B cell (primary cell): ENCODE measurements at regions not wholly inside any gene's neighbourhood (a gene's known extent, or its start where the extent isn't known, plus 50 kb on each side); places are given as distances from the start of the nearest gene placed in this dataset.

Source experiments
- EZH2 ChIP-seq: IDR thresholded peaks from 2 replicates; pipeline ENCODE4 v1.6.1; 2012; ENCODE audit warnings: borderline replicate concordance, low read depth, mild to moderate bottlenecking, moderate library complexity, low read length; ENCODE audit not compliant: insufficient read depth, poor library complexity, severe bottlenecking
- TF ChIP-seq, protein P1 (sequence below): fragments of 200-600 bp; IDR thresholded peaks from one replicate; pipeline ENCODE4 v1.8.0; 2022; ENCODE audit warnings: antibody characterized with exemption, mild to moderate bottlenecking

DNA sequence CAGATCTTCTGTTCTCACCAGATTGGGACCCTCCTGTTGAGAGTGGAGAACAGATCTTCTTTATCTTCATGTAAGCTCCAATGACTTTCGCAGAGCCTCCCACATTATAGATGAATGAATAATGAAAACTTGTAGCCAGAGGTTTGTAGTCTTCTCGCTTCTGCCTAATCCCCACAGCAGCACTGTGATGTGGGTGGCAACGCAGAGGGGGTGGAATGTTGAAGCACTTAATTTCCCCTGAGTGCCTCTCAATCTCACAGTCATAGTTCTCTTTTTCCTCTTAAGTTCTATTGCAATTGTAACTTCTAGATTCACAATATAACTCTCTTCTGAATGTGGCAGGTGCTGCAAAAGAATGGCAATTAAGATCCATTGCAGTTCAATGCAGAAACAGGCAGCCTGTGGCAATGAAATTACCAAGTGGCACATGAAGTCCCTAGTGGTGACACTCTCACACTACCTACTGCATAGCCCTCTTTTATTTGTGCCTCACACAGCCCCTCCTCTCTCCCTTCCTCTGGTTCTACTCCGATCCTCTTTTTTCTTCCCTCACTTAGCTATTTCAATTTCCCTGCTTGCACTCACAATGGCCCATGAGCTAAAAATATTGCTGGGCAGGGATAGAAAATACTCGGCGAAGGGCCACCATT is 281.9 kb downstream of the UBE3D start:
- TF ChIP-seq, protein P1, sequence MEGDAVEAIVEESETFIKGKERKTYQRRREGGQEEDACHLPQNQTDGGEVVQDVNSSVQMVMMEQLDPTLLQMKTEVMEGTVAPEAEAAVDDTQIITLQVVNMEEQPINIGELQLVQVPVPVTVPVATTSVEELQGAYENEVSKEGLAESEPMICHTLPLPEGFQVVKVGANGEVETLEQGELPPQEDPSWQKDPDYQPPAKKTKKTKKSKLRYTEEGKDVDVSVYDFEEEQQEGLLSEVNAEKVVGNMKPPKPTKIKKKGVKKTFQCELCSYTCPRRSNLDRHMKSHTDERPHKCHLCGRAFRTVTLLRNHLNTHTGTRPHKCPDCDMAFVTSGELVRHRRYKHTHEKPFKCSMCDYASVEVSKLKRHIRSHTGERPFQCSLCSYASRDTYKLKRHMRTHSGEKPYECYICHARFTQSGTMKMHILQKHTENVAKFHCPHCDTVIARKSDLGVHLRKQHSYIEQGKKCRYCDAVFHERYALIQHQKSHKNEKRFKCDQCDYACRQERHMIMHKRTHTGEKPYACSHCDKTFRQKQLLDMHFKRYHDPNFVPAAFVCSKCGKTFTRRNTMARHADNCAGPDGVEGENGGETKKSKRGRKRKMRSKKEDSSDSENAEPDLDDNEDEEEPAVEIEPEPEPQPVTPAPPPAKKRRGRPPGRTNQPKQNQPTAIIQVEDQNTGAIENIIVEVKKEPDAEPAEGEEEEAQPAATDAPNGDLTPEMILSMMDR: no peak
- no peak for TF ChIP-seq EZH2
